ENCODE measurements at regions not wholly inside any gene's neighbourhood (a gene's known extent, or its start where the extent isn't known, plus 50 kb on each side); places are given as distances from the start of the nearest gene placed in this dataset.
"Not testable (repeated sequence)": the region's sequence is repeated elsewhere in the genome, so short reads cannot be mapped to it uniquely, and the experiment has no call there.

GRCh38 chr10:2228320-2228901 lies 491.1 kb upstream of the ADARB2 start:
- no peak for DNase-seq

GRCh38 chr10:2225609-2226008 lies 488.3 kb upstream of the ADARB2 start:
- DNase-seq, result no peak

- no peak for DNase-seq
Observed at GRCh38 chr10:2223548-2224320, 486.4 kb upstream of the ADARB2 start.

DNA sequence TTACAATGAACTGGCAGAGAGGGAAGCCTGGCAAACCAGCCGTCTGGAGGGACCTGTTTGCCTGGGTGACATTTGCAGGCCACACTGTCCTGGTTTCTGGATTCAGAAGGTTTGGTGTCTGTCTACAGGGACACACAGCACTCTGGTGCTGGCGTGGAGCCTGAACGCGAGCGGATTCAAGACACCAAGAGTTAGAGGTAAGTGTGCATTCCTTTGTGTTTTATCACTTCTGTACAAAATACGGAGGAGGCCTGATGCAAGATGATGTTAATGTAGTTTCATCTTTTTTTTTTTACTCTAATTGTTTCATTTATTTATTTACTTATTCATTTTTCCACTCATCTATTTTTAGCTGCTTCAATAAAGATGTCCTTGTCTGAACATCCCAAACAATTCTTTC lies 485.3 kb upstream of the ADARB2 start:
- DNase-seq, result no peak

DNA sequence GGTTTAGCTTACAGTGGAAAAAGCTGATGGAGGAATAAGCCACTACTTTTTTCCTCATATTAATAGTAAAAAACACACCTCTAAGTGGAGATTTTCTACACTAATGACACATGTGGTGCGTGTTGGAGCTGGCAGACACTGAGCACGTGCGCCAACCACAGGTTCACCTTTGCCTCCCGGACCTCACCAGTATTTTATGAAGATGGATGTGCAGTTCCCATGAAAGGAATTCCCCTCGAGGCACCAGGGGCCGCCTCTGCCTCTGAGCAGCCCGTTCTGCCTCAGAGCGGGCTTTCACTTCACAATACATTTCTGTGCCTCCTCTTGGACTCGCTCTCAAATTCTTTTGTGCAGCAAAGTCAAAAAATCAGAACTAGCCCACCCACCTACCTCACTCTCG lies 477.5 kb upstream of the ADARB2 start:
- no peak for DNase-seq

- no peak for DNase-seq
Observed at GRCh38 chr10:2214092-2214491, 476.8 kb upstream of the ADARB2 start.

GRCh38 chr10:2212244-2212834 lies 475.0 kb upstream of the ADARB2 start:
- no peak for DNase-seq

GRCh38 chr10:2210088-2210487 lies 472.8 kb upstream of the ADARB2 start:
- no peak for DNase-seq

DNA sequence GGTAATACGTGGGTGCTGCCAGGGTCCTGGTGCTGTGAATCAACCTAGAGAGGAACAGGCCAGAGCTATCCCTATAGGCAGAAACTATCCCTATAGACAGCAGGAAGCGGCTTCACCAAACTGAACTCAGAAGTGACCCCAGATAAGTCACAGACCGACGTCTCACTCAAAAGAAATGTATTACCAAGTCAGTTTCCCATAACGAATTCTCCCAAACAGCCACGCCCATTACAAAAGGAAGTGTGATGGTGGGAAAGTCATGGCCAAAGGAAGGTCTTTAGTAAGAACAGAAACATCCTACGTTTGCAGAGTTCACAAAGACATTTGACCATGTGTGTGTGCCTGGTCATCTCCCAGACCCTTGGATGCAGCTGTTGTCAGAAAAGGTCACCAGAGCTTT lies 470.8 kb upstream of the ADARB2 start:
- DNase-seq, result no peak

DNA sequence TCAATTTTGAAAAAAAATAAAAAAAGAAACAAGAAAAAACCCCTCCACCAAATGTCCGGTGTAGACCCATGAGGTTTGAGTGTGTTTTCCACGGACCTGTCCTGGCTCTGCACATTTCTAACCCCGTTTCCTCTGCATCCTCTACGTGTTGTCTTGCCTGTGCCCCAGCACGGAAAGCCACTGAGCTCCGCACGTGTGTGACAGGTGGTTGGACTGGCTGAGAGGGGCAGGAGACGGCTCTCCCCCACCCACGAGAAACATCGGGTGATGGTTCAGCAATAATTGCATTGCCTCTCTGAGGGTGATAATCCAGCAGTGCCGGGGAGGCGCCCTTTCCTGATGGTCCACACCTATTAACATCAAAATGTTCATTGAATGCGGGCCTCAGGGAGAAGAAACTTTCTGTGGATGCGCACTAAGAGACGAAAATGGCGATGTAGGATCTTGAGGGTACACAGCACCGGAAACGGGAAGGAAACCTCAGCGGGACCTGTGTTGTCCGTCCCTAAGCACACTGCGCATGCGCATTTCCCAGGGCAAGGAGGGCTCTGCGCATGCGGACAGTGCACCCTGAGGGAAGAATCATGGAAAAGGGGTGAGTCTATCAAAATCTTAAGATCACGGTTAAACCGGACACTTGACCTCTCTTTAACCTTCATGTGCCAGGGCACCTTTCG lies 470.1 kb upstream of the ADARB2 start:
- no peak for DNase-seq

DNA sequence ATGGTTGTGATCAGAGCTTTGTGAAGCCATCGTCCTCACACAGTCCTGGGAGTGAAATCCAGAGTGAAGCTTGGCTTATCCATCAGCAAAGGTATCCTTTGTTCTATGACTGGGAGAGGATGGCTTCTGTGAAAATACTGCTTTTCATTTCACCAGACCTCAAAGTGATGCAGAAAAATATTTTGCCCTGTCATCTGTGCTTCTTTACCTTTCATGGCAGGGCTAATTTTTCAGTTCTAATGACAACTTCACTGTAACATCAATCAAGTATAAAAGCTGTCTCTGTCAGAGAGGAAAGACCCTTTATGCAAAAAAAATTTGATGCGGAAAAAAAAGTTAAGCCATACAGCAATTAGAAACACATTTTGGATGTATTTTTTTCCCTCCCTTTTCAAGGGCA lies 468.1 kb upstream of the ADARB2 start:
- DNase-seq, result no peak

DNA sequence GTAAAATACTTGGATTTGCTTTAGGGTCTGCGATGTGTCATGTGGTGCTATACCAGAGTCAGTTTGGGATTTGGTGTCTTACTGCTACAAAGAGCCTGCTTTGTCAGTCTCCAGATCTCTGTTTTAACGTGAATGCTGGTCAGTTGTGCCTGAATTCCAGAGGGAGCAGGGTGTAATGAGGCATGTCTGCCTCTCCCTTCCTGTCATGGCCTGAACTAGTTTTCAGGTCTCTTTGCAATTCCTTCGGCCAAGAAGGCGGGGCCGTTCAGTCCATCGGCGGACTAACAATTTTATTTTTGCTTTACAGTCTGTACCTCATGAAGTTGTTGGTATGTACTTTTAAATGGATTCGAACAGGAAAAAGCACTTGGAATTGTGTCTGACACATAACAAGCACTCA lies 465.1 kb upstream of the ADARB2 start:
- DNase-seq, result no peak

DNA sequence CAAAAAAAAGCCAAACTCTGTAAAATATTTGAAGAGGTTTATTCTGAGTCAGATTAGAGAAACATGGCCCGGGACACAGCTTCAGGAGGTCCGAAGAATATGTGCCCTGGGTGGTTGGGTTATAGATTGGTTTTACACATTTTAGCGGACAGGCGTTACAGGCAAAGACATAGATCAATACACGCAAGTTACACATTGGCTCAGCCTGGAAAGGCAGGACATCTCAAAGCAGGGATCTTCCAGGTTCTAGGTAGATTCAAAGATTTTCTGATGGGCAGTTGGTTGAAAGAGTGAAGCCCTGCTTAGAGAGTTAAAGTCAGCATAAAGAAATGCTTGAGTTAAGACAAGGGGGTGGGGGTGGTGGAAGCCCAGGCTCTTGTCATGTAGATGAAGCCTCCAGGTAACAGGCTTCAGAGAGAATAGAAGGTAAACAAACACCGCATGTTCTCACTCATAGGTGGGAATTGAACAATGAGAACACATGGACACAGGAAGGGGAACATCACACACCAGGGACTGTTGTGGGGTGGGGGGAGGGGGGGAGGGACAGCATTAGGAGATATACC lies 464.3 kb upstream of the ADARB2 start:
- no peak for DNase-seq

DNA sequence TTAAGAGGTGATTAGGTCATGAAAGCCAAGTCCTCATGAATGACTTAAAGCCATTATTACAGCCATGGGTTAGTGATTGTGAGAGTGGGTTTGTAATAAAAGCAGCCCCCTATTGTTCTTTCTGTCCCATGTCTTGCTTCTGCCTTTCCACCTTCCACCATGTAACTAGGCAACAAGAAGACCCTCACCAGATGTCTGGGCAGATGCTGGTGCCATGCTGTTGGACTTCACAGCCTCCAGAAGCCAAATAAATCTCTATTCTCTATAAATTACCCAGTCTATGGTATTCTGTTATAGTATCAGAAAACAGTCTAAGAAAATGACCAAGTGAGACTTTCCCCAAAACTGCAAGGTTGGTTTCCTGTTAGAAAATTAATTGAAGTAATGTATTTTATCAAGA lies 460.3 kb upstream of the ADARB2 start:
- no peak for DNase-seq

GRCh38 chr10:2196272-2196671 lies 458.9 kb upstream of the ADARB2 start:
- no peak for DNase-seq

DNA sequence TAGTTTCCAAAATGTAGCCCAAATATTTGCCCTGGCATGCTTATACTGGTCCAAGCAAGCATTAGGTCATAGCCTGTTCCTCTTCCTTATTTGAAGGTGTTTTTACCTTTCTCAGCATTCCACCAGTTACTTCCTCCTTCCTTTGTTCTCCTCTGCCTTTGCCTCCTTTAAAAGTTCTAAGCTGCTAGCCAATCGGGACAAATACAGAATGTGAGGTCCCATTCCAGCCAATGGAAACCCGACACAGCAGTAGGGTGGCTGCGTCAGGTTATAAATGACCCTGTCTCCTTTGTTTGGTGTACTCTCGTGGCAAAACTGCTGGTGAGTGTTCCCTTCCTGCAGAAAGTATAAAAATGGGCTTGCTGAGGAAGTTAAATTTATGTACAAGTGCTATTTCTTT lies 452.0 kb upstream of the ADARB2 start:
- not testable (repeated sequence) for DNase-seq

DNA sequence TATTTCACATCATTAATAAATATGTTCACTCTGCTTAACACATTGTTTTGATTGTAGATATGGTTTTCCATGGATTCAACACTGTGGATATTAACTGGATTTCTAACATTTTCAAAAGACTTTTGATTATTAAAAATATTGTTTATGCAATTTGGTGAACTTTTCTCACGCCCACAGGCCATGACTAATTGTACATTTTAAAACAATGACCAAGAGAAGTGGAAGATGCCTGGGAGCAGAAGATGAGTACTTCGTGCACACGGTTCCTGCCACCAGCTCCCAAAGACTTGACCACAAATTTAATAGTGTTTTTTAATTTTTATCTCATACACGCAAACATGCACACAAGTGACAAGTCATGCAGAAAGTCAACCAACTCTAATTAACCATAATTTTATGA lies 451.0 kb upstream of the ADARB2 start:
- DNase-seq, result no peak

DNA sequence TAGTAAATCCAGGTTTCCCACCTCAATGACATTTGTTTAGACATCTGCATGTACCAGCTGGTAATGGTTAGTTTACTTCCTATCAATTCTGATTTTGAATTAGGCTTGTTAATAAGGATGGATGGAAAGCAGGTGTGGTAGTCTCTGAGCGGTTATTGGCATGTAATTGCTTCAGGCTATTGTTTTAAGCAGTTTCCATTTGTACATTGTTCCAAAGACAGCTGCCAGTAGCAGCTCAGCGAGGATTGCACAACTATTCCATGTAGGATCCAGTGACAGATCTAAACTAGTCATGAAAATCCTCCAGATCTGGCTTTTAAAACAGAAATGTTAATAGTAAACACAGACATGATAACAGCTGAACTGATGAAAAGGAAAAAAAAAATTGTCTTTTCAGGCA lies 436.0 kb upstream of the ADARB2 start:
- DNase-seq, result no peak

DNA sequence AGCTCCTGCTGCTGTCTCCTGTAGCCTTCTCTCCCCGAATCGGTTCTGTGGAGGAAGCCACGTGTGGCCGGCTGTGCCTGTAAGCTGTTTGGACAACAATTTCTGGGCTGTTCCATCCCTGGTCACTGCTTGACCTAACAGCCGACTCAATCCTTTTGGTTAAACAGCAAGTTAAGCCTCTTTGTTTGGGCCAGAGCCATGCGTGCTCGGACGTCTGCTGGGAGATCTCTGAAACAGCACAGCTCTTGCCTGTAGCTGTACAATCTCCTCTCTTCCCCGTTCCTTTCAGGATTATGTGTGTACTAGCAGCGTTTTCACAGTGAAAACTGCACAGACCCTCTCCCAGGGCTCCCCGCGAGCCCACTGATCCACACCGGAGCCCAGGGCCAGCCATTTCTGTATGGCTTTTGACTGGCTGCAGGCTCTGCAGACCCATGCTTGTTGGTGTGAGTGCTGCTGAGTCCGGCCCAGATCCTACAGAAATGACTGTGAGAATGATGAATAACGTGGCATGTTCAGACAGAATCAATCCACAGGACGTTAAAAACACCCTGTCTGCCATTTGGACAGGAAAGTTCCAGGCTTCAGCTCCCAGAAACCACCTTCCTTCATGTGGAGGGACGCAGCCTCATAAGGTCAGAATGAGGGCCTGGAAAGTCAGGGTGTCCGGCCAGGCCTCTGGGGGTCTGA lies 428.6 kb upstream of the ADARB2 start:
- DNase-seq, result no peak

DNA sequence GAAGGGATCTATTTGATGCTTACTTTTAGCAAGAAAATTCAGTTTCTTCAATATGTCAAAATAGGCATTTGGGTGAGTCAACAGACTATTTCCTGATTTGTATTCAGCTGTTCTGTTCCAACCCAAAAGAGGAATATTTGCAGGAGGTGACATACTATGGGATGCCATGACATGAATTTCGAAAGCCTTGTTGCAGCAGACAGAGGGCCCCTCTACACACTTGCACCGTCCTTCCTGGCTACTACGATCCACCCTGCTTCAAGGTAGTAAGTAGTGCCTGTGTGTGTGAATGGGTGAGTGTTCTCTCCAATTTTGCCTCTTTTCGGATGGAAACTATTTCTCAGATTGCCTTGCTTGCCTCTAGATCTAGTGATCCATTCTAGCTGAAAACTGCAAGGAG lies 413.0 kb upstream of the ADARB2 start:
- DNase-seq, result no peak

- no peak for DNase-seq
Observed at GRCh38 chr10:2145926-2146478, 408.7 kb upstream of the ADARB2 start.

- DNase-seq, result no peak
Observed at GRCh38 chr10:2145491-2145890, 408.2 kb upstream of the ADARB2 start.
